H1 (cell line): ENCODE measurements at regions not wholly inside any gene's neighbourhood (a gene's known extent, or its start where the extent isn't known, plus 50 kb on each side); places are given as distances from the start of the nearest gene placed in this dataset.

ENCODE experiments used
- ATF3 ChIP-seq: IDR thresholded peaks from 2 replicates; pipeline ENCODE4 v1.6.1; 2011; ENCODE audit warnings: low read depth, mild to moderate bottlenecking, low read length; ENCODE audit not compliant: insufficient read depth
- CHD7 ChIP-seq: fragments of 300-600 bp; sonication (generic); IDR thresholded peaks from 2 replicates; pipeline ENCODE4 v1.7.1; 2012; ENCODE audit warnings: low read length, moderate library complexity, mild to moderate bottlenecking, inconsistent platforms; ENCODE audit not compliant: insufficient replicate concordance
- FOSL1 ChIP-seq: IDR thresholded peaks from 2 replicates; pipeline ENCODE4 v1.6.1; 2011; ENCODE audit warnings: mild to moderate bottlenecking, low read depth, low read length, moderate library complexity; ENCODE audit not compliant: insufficient read depth
- HDAC2 ChIP-seq, 2 experiments: fragments of 300-600 bp in 1 of 2; sonication (generic) in 1 of 2; IDR thresholded peaks; 2 replicates each; pipeline ENCODE4 v1.6.1; 2011 to 2012; ENCODE audit warnings: low read depth in 2 of 2, low read length in 2 of 2, mild to moderate bottlenecking in 2 of 2, moderate library complexity in 2 of 2, borderline replicate concordance in 1 of 2, inconsistent platforms in 1 of 2
- NRF1 ChIP-seq: IDR thresholded peaks from 2 replicates; pipeline ENCODE4 v1.6.1; 2011; ENCODE audit warnings: mild to moderate bottlenecking, low read depth, low read length, improper control_type of control experiment
- POLR2A ChIP-seq, 2 experiments: IDR thresholded peaks; 1 replicate in 1 of 2; 2 replicates in 1 of 2; pipeline ENCODE4 v1.6.1; 2011; ENCODE audit warnings: low read depth in 2 of 2, low read length in 2 of 2, mild to moderate bottlenecking in 2 of 2; ENCODE audit errors: control extremely low read depth in 1 of 2
- SAP30 ChIP-seq: fragments of 300-600 bp; sonication (generic); IDR thresholded peaks from 2 replicates; pipeline ENCODE4 v1.7.1; 2012; ENCODE audit warnings: low read length, moderate library complexity, mild to moderate bottlenecking, inconsistent platforms; ENCODE audit not compliant: insufficient read depth, insufficient replicate concordance
- SUZ12 ChIP-seq: fragments of 200-600 bp; sonication (generic); IDR thresholded peaks from 2 replicates; pipeline ENCODE4 v1.6.1; 2012; ENCODE audit warnings: mild to moderate bottlenecking, inconsistent platforms, low read length, moderate library complexity, mixed read lengths

- TF ChIP-seq CHD7 (no peak), SUZ12 (no peak), FOSL1 (no peak), HDAC2 (IDR thresholded peaks at IDR 0.05; ENCODE audit: borderline replicate concordance in 1 of 2, low read depth in 2 of 2, low read length in 2 of 2) (no peak), ATF3 (no peak), SAP30 (no peak), POLR2A (IDR thresholded peaks at IDR 0.05; ENCODE audit: control extremely low read depth in 1 of 2, low read depth in 2 of 2, low read length in 2 of 2) (no peak), NRF1 (no peak)
- TF ChIP-seq, all 59 proteins: peak for 0
These were observed 143.5 kb upstream of the RAG2 start (continued) for GRCh38 chr11:36741515-36741914.
